ENCODE measurements at regions not wholly inside any gene's neighbourhood (a gene's known extent, or its start where the extent isn't known, plus 50 kb on each side); places are given as distances from the start of the nearest gene placed in this dataset.

GRCh38 chr5:75993183-75993582, 90.0 kb upstream of the SV2C start:
- TF ChIP-seq POLR2A (IDR thresholded peaks at IDR 0.05): no peak
- TF ChIP-seq CTCF (IDR thresholded peaks at IDR 0.05): no peak
